Nephron (organoid): ENCODE measurements at regions not wholly inside any gene's neighbourhood (a gene's known extent, or its start where the extent isn't known, plus 50 kb on each side); places are given as distances from the start of the nearest gene placed in this dataset.
A peak's percentile ranks its signal among the peaks of the same experiment; 100 is the strongest.

ENCODE experiments used
- H3K27ac Mint-ChIP-seq, 3 experiments: 2 replicates each; pipeline ENCODE4 v1.8.0; 2020; ENCODE audit warnings: mixed read lengths in 3 of 3, mild to moderate bottlenecking in 2 of 3, moderate library complexity in 1 of 3
- H3K27me3 Mint-ChIP-seq: 2 replicates; pipeline ENCODE4 v1.8.0; 2021; ENCODE audit warnings: low read depth, mild to moderate bottlenecking, moderate library complexity, mixed read lengths
- H3K36me3 Mint-ChIP-seq: 2 replicates; pipeline ENCODE4 v1.8.0; 2020; ENCODE audit warnings: low read depth, mixed read lengths
- H3K4me1 Mint-ChIP-seq: 2 replicates; pipeline ENCODE4 v1.8.0; 2020; ENCODE audit warnings: mixed read lengths
- H3K4me3 Mint-ChIP-seq, 3 experiments: 2 replicates each; pipeline ENCODE4 v1.8.0; 2020; ENCODE audit warnings: mild to moderate bottlenecking in 3 of 3, mixed read lengths in 3 of 3, moderate library complexity in 2 of 3
- H3K9me3 Mint-ChIP-seq: 2 replicates; pipeline ENCODE4 v1.8.0; 2020; ENCODE audit warnings: mixed read lengths
- TF ChIP-seq, protein P1 (sequence below), 3 experiments: fragments of 200-600 bp; sonication (generic); IDR thresholded peaks; one replicate each; pipeline ENCODE4 v1.5.0; 2021; ENCODE audit warnings: antibody characterized with exemption in 3 of 3; ENCODE audit not compliant: unreplicated experiment in 3 of 3

DNA sequence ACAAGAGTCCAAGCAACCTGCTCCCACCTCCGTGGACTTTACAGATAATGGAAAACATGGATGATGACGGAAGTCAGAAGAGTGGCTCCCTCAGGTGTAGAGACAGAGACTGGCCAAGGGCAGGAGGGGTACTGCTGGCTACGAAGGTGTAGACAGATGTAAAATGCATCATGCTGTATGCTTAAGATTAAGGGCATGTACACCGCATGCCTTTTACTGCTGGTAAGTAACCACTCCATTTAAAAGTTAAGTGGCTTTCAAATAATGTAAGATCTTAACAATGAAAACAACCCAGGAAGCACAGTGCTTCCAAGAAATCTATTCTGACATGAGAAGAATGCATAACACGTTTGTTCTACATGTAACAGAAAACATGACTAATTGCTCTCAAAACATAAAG lies 76.9 kb upstream of the FAM9B start:
- Mint-ChIP-seq H3K4me3 (no peak overlapping the region), H3K27me3 (peaks cover 4% of the 10 kb centered on the region), H3K4me1 (peaks cover 5% of the 10 kb centered on the region), H3K36me3 (no peaks in the 10 kb centered on the region), H3K9me3 (no peaks in the 10 kb centered on the region), H3K27ac (no peak overlapping the region)
- TF ChIP-seq, protein P1, sequence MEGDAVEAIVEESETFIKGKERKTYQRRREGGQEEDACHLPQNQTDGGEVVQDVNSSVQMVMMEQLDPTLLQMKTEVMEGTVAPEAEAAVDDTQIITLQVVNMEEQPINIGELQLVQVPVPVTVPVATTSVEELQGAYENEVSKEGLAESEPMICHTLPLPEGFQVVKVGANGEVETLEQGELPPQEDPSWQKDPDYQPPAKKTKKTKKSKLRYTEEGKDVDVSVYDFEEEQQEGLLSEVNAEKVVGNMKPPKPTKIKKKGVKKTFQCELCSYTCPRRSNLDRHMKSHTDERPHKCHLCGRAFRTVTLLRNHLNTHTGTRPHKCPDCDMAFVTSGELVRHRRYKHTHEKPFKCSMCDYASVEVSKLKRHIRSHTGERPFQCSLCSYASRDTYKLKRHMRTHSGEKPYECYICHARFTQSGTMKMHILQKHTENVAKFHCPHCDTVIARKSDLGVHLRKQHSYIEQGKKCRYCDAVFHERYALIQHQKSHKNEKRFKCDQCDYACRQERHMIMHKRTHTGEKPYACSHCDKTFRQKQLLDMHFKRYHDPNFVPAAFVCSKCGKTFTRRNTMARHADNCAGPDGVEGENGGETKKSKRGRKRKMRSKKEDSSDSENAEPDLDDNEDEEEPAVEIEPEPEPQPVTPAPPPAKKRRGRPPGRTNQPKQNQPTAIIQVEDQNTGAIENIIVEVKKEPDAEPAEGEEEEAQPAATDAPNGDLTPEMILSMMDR (IDR thresholded peaks at IDR 0.05; ENCODE audit: unreplicated experiment in 3 of 3), result no peak

DNA sequence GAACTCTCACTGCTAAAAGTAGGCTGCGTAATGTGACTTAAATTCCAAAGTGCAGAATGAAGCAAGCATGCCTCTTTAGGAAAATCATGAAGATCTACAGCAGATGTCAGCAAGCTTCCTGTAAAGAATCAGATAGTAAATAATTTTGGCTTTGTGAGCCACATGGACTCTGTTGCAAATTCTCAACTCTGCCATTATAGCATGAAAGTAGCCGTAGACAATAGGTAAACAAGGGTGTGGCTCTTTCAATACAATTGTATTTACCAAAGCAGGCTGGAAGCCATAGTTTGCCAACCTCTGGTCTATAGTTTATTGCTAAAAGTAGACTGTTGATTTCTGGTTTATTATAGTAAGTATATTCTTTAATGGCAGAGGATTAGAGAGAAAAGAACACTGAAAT lies 80.3 kb upstream of the FAM9B start:
- Mint-ChIP-seq H3K4me3 (no peak overlapping the region), H3K4me1 (no peaks in the 10 kb centered on the region), H3K27ac (no peak overlapping the region), H3K36me3 (no peaks in the 10 kb centered on the region), H3K9me3 (peaks cover 3% of the 10 kb centered on the region), H3K27me3 (peaks cover 4% of the 10 kb centered on the region)
- TF ChIP-seq, protein P1 (IDR thresholded peaks at IDR 0.05; ENCODE audit: unreplicated experiment in 3 of 3), result no peak

DNA sequence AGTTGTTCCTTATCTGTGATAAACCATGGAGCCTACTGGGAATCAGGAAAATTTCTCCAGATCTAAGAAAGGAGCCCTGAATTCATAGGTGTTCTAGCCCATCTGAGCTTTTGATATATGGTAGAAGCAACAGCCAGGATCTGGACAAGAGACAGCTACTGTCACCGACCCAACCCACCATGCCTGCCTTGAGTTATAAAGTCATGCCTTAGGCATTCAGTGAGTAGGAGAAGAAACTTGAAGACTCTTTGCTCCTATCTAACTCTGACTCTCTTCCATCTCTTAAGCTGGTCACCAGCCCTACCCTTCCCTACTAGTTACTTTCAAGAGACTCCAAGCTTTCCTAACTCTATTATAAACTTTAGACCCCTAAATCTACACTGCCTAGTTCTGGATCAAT lies 83.9 kb upstream of the FAM9B start:
- no peaks in the 10 kb centered on the region for H3K36me3 Mint-ChIP-seq
- H3K27ac Mint-ChIP-seq, result no peak overlapping the region
- peaks cover 3% of the 10 kb centered on the region for H3K27me3 Mint-ChIP-seq
- no peaks in the 10 kb centered on the region for H3K4me1 Mint-ChIP-seq
- no peak overlapping the region for H3K4me3 Mint-ChIP-seq
- H3K9me3 Mint-ChIP-seq, result peaks cover 17% of the 10 kb centered on the region
- TF ChIP-seq, protein P1 (IDR thresholded peaks at IDR 0.05; ENCODE audit: unreplicated experiment in 3 of 3), result no peak

DNA sequence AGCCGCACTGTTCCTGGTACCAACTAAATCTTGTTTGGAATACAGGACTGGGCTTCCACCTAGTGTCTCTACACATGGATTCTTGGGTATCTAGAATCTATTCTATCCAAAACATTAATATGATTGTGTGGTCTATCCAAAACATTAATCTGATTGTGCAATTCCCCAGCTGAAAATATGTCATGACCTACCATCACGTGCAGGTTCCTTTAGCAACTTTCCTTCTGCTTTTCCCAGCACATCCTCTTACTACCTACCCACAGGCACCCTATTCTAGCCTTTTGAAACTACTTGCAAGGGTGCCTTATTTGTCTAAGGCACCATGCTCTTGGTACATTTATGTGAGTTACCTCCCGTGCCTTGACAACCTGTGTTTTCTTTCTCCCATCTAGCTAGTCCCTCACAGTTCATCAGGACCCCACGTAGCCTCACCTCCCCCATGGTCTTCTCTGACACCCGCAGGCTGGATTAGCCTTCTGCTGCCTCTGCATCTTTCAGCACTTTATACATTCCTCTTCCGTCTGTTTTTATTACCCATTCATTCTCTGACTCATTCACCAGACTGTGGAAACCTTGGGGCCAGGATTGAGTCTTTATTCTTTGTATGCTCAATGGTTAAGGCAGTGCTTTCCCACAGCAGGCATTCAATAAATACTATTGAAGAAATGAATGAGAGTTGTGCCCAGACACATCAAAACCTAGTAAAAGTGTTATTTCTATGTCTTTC lies 88.8 kb upstream of the FAM9B start:
- Mint-ChIP-seq H3K27ac (no peak overlapping the region), H3K36me3 (no peaks in the 10 kb centered on the region), H3K4me1 (no peaks in the 10 kb centered on the region), H3K4me3 (no peak overlapping the region), H3K9me3 (peaks cover 21% of the 10 kb centered on the region), H3K27me3 (no peaks in the 10 kb centered on the region)
- TF ChIP-seq, protein P1 (IDR thresholded peaks at IDR 0.05; ENCODE audit: unreplicated experiment in 3 of 3), result no peak

DNA sequence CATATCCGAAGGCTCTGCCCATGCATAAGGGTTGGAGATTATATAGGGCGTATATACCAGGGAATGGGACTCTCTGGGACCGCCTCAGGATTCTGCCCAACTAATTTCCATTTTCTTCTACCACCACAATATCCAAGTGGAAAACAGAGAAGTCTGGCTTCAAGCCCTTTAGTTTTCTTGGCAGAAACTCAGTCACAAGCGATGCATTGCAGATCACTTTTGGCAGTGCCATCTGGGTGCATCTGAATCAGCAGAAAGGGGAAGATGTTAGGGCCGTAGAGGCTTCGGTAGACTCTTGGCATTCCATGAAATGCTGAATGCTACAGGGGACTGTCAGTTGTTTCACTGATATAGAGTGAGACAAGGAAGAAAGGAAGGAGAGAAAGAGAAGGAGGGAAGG lies 94.1 kb upstream of the FAM9B start:
- no peaks in the 10 kb centered on the region for H3K27me3 Mint-ChIP-seq
- peaks cover 10% of the 10 kb centered on the region for H3K4me1 Mint-ChIP-seq
- TF ChIP-seq, protein P1 (IDR thresholded peaks at IDR 0.05; ENCODE audit: unreplicated experiment in 3 of 3), result no peak
- peaks cover 20% of the 10 kb centered on the region for H3K9me3 Mint-ChIP-seq
- H3K27ac Mint-ChIP-seq, result no peak overlapping the region
- no peaks in the 10 kb centered on the region for H3K36me3 Mint-ChIP-seq
- no peak overlapping the region for H3K4me3 Mint-ChIP-seq

DNA sequence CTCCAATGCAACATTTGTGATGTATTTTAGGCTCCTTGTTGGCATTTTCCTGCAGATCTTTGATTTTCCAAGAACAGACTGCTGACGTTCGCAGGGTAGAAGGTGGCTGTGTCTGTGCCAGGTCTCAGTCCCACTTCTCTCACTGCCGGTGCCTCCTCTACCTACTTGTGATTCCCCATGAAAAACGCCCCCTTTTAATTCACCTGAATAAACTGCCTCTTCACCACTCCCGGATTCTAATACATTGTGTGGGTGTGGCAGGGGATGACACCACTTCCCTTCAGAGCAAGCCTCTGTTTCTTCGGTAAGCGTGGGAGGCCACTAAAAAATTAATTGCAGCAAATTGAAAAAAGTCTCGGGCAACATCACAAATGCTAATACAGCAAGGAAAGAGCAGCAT lies 96.1 kb upstream of the FAM9B start:
- Mint-ChIP-seq H3K4me3 (no peak overlapping the region), H3K27me3 (no peaks in the 10 kb centered on the region), H3K4me1 (peaks cover 22% of the 10 kb centered on the region), H3K36me3 (no peaks in the 10 kb centered on the region), H3K9me3 (peaks cover 17% of the 10 kb centered on the region), H3K27ac (peak overlapping the region in 1 of 3 experiments; percentile 24)
- TF ChIP-seq, protein P1 (IDR thresholded peaks at IDR 0.05; ENCODE audit: unreplicated experiment in 3 of 3), result no peak
